ENCODE measurements at regions not wholly inside any gene's neighbourhood (a gene's known extent, or its start where the extent isn't known, plus 50 kb on each side); places are given as distances from the start of the nearest gene placed in this dataset.

DNA sequence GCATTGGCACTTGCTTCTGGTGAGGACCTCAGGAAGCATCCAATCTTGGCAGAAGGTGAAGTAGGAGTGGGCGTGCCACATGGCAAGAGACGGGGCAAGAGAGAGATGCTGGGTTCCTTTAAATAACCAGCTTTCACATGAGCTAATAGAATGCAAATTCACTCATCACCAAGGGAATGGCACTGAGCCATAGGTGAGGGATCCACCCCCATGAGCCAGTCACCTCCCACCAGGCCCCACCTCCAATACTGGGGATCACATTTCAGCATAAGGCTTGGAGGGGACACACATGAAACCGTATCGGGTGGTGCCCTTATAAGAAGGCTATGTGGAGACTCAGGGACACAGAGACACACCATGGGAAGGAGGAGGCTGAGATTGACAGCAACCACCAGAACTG, 140.0 kb upstream of the MSX1 start:
- ChIA-PET POLR2A (no interaction called here), CTCF (no interaction called here)
- Histone ChIP-seq H3K27me3 (ENCODE audit: control insufficient read depth, insufficient read depth, low read length) (peaks cover 3% of the 10 kb centered on the region), H3K36me3 (ENCODE audit: control insufficient read depth, insufficient read depth, low read length) (no peaks in the 10 kb centered on the region), H3K4me3 (ENCODE audit: low read depth, low read length) (no peak overlapping the region)
- TF ChIP-seq, protein P1, sequence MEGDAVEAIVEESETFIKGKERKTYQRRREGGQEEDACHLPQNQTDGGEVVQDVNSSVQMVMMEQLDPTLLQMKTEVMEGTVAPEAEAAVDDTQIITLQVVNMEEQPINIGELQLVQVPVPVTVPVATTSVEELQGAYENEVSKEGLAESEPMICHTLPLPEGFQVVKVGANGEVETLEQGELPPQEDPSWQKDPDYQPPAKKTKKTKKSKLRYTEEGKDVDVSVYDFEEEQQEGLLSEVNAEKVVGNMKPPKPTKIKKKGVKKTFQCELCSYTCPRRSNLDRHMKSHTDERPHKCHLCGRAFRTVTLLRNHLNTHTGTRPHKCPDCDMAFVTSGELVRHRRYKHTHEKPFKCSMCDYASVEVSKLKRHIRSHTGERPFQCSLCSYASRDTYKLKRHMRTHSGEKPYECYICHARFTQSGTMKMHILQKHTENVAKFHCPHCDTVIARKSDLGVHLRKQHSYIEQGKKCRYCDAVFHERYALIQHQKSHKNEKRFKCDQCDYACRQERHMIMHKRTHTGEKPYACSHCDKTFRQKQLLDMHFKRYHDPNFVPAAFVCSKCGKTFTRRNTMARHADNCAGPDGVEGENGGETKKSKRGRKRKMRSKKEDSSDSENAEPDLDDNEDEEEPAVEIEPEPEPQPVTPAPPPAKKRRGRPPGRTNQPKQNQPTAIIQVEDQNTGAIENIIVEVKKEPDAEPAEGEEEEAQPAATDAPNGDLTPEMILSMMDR (IDR thresholded peaks at IDR 0.05; ENCODE audit: insufficient read depth, low read depth, low read length): no peak
- no peak for DNase-seq (ENCODE audit: low read depth)

DNA sequence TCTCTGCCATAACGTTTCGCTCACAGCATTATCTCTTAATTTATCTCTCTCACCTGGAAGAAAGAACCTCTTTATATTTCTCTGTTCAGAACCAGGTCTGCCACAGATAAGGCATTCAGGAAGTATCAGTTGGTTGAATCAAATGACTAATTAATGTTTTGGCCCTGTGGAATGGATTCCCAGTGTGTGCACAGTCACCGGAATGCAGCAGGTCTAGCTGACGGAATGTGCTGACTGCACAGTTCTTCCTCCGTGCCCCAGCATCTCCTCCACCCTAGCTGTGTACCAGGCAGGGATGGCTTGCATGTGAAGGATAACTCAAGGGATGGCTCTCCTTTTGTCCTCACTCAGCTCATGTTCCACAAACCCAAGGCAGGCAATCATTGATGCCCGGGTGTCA, 141.8 kb upstream of the MSX1 start:
- TF ChIP-seq, protein P1 (IDR thresholded peaks at IDR 0.05; ENCODE audit: insufficient read depth, low read depth, low read length): no peak
- CTCF ChIA-PET: no interaction called here

DNA sequence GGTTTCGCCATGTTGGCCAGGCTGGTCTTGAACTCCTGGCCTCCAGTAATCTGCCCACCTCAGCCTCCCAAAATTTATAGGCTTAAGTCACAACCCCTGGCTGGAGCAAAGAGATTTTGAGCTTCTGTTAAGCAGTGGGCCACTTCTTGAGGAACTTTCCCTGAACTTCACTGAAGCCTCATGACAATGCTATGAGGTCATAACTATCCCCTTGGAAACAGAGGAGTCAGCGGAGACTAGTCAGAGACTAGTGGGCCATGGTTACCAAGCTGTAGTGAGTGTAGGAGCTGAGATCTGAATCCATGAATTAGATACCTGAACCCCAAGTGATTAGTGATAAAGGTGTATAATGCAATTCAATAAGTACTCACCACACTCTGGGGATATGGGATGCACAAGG, 145.1 kb upstream of the MSX1 start:
- no peaks in the 10 kb centered on the region for H3K36me3 ChIP-seq (ENCODE audit: control insufficient read depth, insufficient read depth, low read length)
- no peak for DNase-seq (ENCODE audit: low read depth)
- POLR2A ChIA-PET: no interaction called here

More for the DNA sequence above, 141.8 kb upstream of the MSX1 start:
- Histone ChIP-seq H3K36me3 (ENCODE audit: control insufficient read depth, insufficient read depth, low read length) (no peaks in the 10 kb centered on the region), H3K4me3 (ENCODE audit: low read depth, low read length) (no peak overlapping the region), H3K27me3 (ENCODE audit: control insufficient read depth, insufficient read depth, low read length) (peaks cover 3% of the 10 kb centered on the region; the same call in 1 of the 2 replicates)
- POLR2A ChIA-PET: no interaction called here
- no peak for DNase-seq (ENCODE audit: low read depth)

DNA sequence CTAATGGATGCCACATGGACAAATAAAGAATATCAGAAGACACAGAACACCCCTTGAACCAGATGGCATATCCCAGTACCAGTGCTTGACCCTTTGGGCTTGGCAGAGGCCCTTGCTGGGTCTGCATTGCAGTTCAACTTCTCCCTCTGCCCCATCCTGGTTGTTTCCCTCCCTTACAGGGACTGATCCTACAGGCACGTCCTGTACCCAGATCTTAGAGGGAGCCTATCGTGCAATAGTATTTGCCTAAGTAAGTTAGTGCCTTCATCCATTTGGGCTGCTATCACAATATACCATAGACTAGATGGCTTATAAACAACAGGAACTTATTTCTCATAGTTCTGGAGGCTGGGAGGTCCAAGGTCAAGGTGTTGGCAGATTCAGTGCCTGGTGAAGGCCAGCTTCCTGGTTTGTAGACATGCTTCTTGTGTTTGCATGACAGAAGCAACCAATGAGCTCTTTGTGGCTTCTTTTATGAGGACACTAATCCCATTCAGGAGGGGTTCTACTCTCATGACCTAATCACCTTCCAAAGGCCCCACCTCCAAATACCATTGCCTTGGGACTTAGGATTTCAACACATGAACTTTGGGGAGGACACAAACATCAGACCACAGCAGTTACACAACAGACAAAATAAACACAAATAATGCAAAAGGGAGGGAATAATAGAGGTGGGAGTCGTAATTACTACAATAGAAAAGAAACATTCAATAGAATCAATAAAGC, 146.5 kb upstream of the MSX1 start:
- Histone ChIP-seq H3K27me3 (ENCODE audit: control insufficient read depth, insufficient read depth, low read length) (peaks cover 6% of the 10 kb centered on the region), H3K4me3 (ENCODE audit: low read depth, low read length) (no peak overlapping the region), H3K36me3 (ENCODE audit: control insufficient read depth, insufficient read depth, low read length) (no peaks in the 10 kb centered on the region)
- TF ChIP-seq, protein P1 (IDR thresholded peaks at IDR 0.05; ENCODE audit: insufficient read depth, low read depth, low read length): no peak
- DNase-seq (ENCODE audit: low read depth): peak; percentile 35
- POLR2A ChIA-PET: interaction anchor here (0.5 kb wide), 1 partner anchor 213 kb away, joined by 3 read pairs; no protein-coding TSS in a partner anchor
- CTCF ChIA-PET: no interaction called here

More for the DNA sequence above, 145.1 kb upstream of the MSX1 start:
- CTCF ChIA-PET: interaction anchor here (1.7 to 2.0 kb wide), 2 partner anchors 9 to 22 kb away, joined by 4 to 5 read pairs; no protein-coding TSS in a partner anchor
- TF ChIP-seq, protein P1 (IDR thresholded peaks at IDR 0.05; ENCODE audit: insufficient read depth, low read depth, low read length): no peak
- no peak overlapping the region for H3K4me3 ChIP-seq (ENCODE audit: low read depth, low read length)
- peaks cover 6% of the 10 kb centered on the region for H3K27me3 ChIP-seq (ENCODE audit: control insufficient read depth, insufficient read depth, low read length)

DNA sequence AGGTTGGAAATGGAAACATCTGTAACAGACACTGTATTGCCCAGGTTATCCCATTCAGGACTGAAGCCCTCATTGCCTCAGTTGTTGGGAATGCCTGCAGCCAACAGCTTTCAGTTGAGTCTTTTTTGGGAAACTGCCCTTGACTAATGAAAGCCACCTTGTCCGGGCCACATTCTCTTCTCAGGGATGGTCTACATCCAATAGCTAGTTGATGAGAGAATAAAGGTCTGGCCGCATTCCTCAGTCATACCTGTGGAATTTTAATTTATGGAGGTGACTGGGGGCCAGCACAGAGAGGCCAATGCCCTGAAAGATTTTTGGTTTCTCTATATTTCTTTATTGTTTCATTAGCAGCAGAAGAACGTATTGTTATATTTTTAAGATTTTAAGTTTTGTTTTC, 147.6 kb upstream of the MSX1 start:
- Histone ChIP-seq H3K27me3 (ENCODE audit: control insufficient read depth, insufficient read depth, low read length) (peaks cover 3% of the 10 kb centered on the region; the same call in 1 of the 2 replicates), H3K36me3 (ENCODE audit: control insufficient read depth, insufficient read depth, low read length) (no peaks in the 10 kb centered on the region), H3K4me3 (ENCODE audit: low read depth, low read length) (no peak overlapping the region)
- ChIA-PET CTCF (no interaction called here), POLR2A (interaction anchor here (0.6 kb wide), 1 partner anchor 52 kb away, joined by 3 read pairs; no protein-coding TSS in a partner anchor)
- TF ChIP-seq, protein P1 (IDR thresholded peaks at IDR 0.05; ENCODE audit: insufficient read depth, low read depth, low read length): no peak
- DNase-seq (ENCODE audit: low read depth): no peak
